Superior temporal gyrus (tissue), 1 donor: ENCODE measurements at regions not wholly inside any gene's neighbourhood (a gene's known extent, or its start where the extent isn't known, plus 50 kb on each side); places are given as distances from the start of the nearest gene placed in this dataset.
"Not testable (repeated sequence)": the region's sequence is repeated elsewhere in the genome, so short reads cannot be mapped to it uniquely, and the experiment has no call there.

ENCODE experiments used
- DNase-seq: peaks from one replicate; pipeline ENCODE4 v3.0.0-alpha.2; 2016; ENCODE audit errors: extremely low spot score

DNA sequence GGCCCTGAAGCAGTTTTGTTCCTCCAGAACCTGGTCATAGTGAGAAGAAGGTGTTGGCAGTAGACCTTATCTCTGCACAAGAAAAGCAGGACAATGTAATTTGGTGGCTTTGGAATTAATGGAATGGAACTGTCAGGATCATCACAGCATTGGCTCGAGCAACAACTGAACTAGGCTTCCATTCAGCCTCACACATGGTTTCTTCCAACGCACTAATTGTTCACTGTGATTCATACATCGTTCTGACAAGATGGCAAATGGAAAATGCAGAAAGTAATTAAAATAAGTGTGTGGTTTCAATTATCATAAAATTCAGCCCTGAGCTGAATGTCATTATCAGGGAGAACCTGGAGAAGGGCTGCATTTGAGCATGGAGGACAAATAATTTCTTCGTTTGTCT, 80.6 kb downstream of the MFSD1 start:
- no peak for DNase-seq

DNA sequence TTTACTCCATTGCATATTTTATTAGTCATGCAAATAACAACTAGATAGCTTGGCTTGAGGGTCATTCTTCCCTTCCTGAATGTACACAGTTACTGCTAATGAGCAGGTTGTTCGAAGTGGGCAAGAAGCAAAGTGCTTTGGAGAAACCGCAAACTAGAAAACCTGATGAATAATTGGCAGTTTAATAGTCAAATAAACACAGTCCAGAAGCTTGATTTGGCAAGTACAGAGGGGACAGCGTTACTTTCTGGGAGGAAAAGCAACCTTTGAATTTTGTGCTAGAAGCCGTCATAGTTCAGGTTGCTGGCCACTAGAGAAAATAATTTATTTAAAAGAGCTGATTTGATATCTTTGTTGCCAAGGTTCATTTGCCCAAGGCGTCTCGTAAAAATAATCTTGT, 94.9 kb downstream of the MFSD1 start:
- no peak for DNase-seq

DNA sequence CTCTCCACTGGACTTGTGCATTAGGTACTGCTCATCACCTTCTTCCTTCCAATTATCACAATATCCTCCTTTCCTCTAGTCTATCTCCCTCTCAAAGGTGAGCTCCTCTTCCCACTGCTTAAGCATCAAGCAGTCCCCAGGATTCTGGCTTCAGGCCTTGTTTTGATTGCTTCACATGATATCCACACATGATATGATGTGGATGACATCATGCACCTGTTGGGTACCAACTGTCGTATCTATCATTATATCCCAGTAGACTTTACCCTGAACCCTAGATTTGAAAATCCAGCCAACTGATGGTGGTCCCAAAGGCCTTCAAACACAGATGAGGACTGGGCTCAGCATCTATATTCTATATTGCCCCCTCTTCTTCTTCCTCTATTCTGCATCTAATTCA, 104.9 kb downstream of the MFSD1 start:
- DNase-seq: no peak

DNA sequence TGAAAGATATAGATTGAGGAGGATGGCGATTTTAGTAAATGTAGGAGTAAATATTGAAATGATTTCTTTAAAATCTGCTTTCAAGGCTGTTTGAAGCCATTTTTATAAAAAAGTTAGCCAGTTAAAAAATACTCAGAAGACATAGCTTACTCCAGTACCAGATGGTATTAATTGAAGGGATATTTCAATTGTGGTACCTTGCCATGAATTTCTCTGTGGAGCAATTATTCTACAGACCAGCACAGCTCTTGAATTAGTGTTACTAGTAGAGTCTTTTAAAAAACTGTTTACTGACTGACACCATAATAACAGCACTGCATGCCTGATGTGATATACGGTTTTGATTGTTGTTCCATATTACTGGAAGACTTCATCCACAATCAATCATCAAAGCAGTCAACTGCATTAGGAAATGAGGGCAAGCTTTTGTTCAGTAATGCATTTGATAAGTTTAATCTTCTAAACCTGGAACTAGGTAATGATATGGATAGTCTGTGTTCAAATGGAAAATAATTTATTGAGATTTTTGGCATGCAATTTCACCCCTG, 106.4 kb downstream of the MFSD1 start:
- no peak for DNase-seq

DNA sequence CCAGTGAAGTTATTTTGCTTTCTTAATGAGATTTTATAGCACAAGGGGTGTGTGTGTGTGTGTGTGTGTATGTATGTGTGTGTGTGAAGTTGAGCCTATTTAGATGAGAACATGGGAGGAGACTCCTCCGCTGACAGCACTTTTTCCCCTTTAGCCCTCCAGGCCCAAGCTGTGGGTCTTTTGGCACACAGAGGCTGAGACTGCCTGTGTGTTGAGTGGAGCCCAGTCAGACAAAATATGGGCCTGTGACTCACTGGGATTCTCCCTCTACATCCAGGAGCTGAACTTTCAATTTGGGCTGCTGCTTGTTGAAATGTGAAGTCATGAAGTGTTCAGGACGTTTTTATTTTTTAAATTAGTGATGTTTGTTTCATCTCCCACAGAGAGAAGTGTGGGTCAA, 108.0 kb downstream of the MFSD1 start:
- no peak for DNase-seq

DNA sequence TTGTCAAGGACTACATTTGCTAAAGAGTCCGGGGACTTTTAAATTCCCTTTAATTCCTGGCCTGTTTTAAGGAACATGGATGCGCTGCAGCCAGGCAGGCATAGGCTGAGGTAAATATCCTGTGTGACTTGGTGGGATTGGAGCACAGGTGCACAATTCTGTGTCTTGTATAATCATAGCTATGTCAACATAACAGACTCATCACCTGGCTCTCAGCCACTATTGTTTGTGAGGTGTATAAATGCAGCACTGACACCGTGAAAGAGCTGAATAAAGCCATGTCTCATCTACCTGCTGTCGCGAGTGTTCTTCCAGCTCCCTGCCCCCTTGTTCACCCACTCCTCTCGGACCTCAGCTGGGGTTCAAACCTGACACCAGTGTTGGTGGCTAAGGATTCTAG, 109.7 kb downstream of the MFSD1 start:
- no peak for DNase-seq

DNA sequence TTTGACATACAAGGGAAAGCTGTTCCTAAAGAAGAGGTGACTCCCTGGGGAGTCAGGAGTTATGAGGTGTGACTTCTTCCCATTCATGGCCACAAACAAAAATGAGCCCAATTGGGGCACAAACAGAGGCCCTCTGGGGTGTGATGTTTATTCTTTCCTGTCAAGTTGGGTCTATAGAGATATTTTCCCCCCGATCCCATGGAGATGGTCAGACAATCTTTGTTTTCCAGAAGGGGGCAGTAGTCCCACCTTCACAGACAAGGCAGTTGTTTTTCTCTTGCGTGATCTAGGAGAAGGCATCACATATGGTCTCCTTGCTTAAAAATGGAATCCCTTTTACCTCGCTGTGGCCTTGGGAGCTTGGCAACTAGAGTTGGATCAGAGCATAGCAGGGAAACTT, 110.3 kb downstream of the MFSD1 start:
- no peak for DNase-seq

DNA sequence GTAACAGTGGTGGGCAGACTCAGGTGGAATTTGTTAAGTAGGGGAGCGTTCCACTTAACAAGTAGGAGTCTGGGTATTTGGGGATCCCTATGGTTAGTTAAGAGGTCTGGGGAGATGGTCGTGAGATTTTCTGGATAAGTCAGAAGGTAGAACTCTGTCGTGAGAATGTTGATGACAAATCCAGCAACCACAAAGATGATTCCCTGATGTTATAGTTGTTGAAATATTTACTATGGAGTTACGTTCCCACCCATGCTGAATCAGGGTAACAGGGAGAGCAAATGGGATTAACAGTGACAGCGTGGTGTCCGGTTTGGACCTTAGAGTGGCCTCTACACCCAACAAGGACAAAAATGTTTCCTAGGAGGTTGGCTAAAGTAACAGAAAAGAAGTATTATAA, 110.8 kb downstream of the MFSD1 start:
- no peak for DNase-seq

DNA sequence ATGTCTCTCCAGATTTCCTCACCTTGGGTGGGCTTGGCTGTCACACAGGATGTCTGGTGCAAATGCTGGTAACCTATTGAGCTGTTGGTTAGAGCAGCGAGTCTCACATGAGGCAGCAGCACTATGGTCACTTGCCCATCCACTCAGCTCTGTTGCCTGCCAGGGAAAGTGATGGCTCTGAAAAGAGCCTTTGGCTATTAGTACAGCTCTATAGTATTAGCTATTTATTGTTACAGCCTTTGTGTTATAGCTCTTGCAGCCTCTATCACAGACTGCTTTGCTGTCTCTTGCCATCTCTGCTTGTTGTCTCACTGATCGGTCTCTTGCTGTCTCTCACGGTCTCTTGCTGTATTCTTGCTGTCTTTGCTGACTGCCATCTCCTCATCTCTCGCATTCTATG, 114.3 kb downstream of the MFSD1 start:
- no peak for DNase-seq

DNA sequence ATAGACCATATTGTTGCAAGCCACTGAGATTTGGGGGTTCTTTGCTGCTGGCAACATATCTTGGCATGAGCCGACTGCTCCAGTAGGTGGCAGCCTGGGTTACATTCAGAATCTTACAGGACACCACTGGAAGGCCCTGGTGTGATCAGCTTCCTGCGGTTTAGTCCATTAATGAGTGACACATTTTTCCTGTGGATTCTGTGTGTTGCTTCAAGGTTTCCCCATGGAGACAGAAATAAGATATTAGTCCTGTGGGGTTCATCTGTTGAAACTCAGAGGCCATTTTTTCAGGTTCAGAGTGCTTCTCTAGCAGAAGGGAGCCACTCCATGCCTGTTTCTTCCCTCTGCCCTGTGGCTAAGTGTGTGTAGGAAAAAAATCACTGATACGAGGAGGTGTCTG, 116.2 kb downstream of the MFSD1 start:
- peak; percentile 64 for DNase-seq

DNA sequence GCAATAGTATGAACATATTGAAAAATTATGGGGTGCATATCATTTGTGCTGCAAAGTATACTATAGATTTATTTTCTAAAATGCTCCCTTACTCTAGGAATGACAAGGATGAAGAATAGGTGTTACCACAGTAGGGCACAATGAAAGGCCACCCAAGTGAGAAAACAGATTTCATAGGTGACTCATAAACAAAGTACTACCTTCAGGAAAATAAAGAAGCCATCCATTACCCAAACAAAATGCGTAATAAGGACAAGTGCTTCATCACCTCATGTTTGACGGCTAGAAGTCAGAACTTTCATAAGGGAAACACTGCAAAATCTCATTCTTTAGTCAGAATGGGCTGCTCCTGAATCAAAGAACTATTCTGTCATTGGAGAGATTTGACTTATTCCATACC, 116.6 kb downstream of the MFSD1 start:
- no peak for DNase-seq

DNA sequence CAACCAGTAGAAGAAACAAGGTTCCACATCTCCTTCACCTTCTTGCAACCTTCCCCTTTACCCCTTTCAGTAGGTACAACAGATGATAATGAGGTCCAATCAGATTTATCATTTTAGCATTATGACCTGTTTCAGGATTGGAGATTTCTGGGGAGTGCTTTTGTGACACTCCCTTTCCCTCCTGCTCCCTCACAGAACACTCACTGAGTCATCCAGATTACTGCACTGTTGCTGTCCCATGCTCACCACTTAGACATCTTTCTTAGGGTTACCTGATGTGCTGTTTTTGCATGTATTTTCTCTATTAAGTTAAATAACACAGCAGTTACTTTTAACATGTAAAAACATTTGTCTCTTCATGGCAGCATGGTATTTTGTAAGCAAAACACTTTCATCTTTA, 118.5 kb downstream of the MFSD1 start:
- DNase-seq: no peak

DNA sequence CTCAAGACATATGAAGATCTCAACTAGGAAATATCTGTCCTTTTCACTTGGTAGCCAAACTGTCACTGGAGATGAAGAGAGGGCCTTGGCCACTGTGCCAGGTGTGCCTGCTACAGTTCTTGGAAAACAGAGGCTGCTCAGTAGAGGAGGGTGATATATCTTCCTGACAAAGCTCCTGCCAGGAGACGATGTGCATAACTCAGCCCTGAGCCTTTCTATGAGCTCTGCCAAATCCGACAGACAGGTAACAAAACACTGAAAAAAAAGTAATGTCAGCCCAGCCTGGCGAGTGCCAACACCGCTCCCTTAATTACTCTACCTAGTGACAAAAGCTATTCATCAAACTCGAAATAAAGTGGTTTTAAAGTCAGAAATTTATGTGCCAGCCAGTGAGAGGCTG, 123.2 kb downstream of the MFSD1 start:
- DNase-seq: no peak

DNA sequence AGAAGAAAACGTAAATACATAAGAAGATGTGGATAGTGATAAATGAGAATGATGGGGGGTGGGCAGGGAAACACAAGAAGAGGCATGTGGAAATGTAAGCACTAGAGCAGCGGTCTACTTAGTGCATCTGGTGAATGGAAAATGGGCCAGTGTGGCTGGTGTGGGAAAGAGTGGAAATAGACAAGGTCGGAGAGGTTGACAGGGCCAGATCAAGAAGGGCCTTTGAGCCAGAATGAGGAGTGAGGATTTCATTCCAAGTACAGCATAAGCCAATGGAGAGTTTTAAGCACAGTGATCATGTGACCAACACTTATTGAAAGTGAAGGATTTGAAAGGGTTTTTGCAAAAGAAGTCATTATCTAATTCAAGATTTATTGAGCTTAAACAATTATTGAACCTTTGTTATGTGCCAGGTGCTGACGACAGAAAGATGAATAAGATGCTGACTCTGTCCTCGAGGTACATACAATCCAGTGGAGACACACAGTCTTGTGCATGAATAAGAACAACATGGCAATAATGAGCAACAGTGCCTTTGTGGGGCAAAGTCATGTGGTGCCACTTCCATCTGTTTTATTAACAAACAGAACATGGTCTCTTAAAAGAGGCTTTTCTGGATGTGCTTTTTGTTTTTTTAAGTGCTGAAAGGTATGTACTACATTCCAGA, 124.1 kb downstream of the MFSD1 start:
- DNase-seq: no peak

DNA sequence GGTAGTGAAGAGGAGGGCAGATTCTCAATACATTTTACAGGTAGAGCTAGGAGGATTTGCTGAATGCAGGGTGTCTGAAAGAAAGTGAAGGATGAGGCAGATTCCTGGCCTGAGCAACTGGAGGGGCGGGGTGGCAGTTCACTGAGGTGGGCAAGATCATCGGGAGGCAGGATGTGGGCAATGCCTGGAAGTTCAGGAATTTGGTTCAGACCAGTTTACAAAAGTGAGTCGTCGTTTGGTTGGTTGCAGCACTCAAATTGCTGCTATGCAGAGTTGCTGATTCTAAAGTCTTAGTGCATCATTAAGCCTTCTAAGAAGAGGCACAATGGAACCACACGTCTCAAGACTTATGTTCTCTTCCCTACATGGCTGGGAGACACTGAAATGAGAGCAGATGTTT, 134.0 kb downstream of the MFSD1 start:
- no peak for DNase-seq

DNA sequence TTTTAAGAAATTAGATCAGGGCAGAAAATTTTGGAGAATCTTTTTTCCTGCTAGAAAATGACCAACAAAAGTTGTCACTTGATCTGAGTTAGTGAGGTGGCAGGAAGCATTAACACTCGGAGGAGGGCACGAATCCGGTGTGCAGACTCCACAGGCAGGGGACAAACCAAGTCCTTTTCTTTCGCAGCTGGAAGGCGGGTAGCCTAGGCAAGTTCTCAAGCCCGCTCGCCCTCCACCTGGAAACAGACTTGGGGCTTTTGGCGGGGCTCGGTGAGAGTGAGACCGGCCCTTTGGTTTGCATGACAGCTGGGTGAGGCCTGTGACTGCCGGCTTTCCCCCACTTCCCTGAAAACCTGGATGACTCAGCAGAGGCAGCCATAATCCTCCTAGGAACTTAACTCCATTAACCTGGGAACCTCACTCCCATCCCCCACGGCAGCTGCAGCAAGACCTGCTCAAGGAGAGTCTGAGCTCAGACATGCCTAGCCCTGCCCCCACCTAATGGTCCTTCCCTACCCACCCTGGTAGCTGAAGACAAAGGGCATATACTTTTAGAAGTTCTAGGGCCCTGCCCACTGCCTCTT, 134.8 kb downstream of the MFSD1 start:
- DNase-seq: no peak

DNA sequence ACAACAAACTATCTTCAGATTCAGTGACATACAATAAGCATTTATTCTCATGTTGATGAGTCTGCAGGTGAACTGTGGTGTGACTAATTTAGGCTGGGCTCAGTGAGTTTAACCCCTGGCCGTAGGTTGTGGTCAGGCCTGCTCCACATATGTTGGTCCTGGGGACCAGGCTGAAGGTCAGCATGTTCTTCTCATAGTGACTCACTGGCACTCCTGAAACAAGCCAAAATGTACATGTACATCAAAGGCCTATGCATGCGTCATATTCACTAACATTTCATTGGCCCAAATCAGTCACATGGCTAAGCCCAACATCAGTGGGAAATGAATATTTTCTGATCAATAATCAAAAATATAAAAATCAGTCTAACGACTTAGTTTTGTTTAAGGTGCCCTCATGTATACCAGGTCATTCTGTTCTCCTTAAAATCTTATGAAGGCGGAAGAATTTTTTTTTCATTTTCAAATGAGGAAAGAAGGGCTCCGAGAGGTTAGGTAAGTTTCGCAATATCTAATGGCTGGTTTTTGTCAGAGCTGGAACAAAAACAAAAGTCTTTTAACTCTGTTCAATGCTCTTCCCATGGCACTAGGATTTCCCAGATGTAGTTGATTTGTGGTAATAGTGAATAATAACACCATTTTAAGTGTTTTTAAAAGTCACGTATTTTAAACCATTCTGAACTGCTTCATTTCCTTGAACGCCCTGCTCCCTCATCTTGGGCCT, 148.5 kb downstream of the MFSD1 start:
- DNase-seq: no peak

DNA sequence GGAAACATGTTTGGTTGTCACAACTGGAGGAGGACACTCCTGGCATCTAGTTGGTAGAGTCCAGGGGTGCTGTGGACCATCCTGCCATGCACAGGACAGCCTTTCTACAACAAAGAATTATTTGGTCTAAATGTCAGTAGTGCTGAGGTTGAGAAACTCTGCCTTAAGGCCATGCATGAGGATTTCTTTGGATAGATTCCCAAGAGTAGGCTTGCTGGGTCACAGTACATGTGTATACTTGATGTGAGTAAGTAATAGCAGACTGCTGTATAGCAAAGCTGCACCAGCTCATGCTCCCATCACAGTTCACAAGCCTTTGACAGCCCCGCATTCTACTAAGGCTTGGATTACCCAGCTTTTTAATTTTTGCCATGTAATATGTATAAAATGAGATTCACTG, 151.3 kb downstream of the MFSD1 start:
- DNase-seq: no peak

DNA sequence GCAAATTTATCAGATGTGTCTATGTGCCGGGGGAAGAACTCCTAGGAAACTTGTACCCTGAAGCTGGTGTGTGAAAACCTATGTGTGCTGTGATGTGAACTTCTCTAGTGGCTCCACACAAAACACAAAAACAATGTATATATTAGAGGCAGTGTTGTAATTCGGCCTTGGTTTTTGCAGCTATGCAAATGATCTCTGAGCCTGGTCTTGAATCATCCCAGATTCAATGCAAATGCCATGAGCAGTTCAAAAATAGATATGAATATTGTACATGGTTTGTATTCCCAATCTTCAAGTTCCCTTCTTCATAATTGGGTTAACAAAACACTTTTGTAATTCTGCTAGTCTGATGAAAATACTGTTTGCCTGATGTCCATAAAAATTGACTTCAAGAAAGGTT, 152.6 kb downstream of the MFSD1 start:
- no peak for DNase-seq

DNA sequence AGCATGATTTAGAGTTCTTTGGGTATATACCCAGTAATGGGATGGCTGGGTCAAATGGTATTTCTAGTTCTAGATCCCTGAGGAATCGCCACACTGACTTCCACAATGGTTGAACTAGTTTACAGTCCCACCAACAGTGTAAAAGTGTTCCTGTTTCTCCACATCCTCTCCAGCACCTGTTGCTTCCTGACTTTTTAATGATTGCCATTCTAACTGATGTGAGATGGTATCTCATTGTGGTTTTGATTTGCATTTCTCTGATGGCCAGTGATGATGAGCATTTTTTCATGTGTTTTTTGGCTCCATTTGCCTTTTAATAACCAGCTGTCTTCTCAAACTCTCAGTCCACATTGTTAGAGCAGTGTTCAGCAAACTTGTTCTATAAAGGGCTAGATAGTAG, 155.9 kb downstream of the MFSD1 start:
- DNase-seq: not testable (repeated sequence)

DNA sequence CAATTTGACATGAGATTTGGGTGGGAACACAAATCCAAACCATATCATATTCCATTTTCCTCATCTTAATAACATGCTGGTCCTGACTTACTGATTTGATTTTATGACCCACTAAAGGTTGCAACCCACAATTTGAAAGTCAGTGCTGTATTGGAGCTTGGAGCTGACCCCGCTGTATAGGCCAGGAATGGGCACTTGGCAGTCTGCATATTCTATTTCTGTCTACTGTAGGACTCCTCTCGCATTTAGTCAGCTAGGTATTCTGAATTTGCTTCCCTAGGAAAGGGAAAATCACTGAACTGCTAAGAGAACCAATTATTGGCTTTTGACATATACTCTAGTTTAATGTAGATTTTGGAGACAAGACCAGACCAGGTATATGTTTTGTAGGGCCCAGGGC, 157.0 kb downstream of the MFSD1 start:
- no peak for DNase-seq

DNA sequence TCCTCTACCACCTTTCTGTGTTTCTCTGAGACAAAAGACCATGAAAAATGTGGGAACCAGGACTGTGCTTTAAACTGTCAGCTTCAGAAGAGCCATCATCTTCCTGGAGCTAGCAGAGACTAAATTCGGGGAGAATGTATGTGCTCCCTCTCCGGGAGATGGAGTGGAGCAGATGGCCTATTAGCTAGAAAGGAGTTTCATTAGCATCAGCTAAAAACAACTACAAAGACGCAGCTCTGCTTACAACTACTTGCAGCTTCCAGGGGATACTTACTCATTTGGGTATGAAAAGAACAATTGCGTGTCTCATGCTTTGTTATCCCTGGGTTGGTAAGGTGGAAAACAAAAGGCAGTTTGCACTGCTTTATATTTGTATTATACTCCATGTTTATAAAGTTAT, 159.6 kb downstream of the MFSD1 start:
- DNase-seq: no peak

DNA sequence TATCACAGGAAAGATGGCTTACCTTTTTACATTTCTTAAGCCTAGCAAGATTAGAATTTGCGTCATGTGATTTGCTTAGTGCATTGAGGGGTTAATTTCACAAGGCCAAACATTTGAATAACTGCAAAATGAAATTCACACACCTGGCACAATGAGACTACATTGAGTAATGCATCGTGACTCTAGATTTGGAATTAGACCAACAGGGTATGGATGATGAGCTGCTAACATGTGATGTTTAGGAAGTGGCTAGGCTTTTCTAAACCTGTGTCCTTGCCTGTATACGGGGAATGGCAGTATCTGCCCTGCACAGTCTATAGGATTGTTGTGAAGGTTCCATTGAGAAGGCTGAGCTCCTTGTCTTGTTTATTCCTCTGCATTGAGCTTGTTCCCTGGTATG, 160.1 kb downstream of the MFSD1 start:
- no peak for DNase-seq
